SK-N-DZ (cell line): ENCODE measurements at regions not wholly inside any gene's neighbourhood (a gene's known extent, or its start where the extent isn't known, plus 50 kb on each side); places are given as distances from the start of the nearest gene placed in this dataset.
"Not testable (repeated sequence)": the region's sequence is repeated elsewhere in the genome, so short reads cannot be mapped to it uniquely, and the experiment has no call there.

Experiments used
- DNase-seq: peaks from one replicate; pipeline ENCODE4 v3.0.0-alpha.2; 2015; ENCODE audit warnings: low spot score

GRCh38 chr16:73415286-73415685 is 367.4 kb upstream of the ZFHX3 start:
- DNase-seq: no peak

- no peak for DNase-seq
Measured at GRCh38 chr16:73414638-73415037, 366.7 kb upstream of the ZFHX3 start.

GRCh38 chr16:73413830-73414190 is 365.9 kb upstream of the ZFHX3 start:
- DNase-seq: no peak

- DNase-seq: no peak
Measured at GRCh38 chr16:73413091-73413829, 365.3 kb upstream of the ZFHX3 start.

- DNase-seq: no peak
Measured at GRCh38 chr16:73412416-73412815, 364.5 kb upstream of the ZFHX3 start.

GRCh38 chr16:73408716-73409115 is 360.8 kb upstream of the ZFHX3 start:
- DNase-seq: no peak

- no peak for DNase-seq
Measured at GRCh38 chr16:73408311-73408710, 360.4 kb upstream of the ZFHX3 start.

GRCh38 chr16:73405851-73406250 is 357.9 kb upstream of the ZFHX3 start:
- DNase-seq: no peak

GRCh38 chr16:73404001-73404400 is 356.1 kb upstream of the ZFHX3 start:
- no peak for DNase-seq

GRCh38 chr16:73403291-73403690 is 355.4 kb upstream of the ZFHX3 start:
- DNase-seq: no peak

- no peak for DNase-seq
Measured at GRCh38 chr16:73400951-73401350, 353.0 kb upstream of the ZFHX3 start.

GRCh38 chr16:73399997-73400396 is 352.1 kb upstream of the ZFHX3 start:
- DNase-seq: no peak

- DNase-seq: peak; percentile 24
Measured at GRCh38 chr16:73399486-73399885, 351.6 kb upstream of the ZFHX3 start.

GRCh38 chr16:73398604-73399003 is 350.7 kb upstream of the ZFHX3 start:
- DNase-seq: not testable (repeated sequence)

- DNase-seq: peak; percentile 91
Measured at GRCh38 chr16:73396556-73396955, 348.6 kb upstream of the ZFHX3 start.

GRCh38 chr16:73390936-73391335 is 343.0 kb upstream of the ZFHX3 start:
- DNase-seq: no peak

- DNase-seq: no peak
Measured at GRCh38 chr16:73390491-73390890, 342.6 kb upstream of the ZFHX3 start.

- no peak for DNase-seq
Measured at GRCh38 chr16:73389085-73389484, 341.2 kb upstream of the ZFHX3 start.

GRCh38 chr16:73387979-73388378 is 340.1 kb upstream of the ZFHX3 start:
- no peak for DNase-seq

- DNase-seq: no peak
Measured at GRCh38 chr16:73385696-73386095, 337.8 kb upstream of the ZFHX3 start.

- DNase-seq: no peak
Measured at GRCh38 chr16:73384506-73385089, 336.7 kb upstream of the ZFHX3 start.

GRCh38 chr16:73383988-73384365 is 336.0 kb upstream of the ZFHX3 start:
- no peak for DNase-seq

- no peak for DNase-seq
Measured at GRCh38 chr16:73383195-73383987, 335.5 kb upstream of the ZFHX3 start.
